ENCODE measurements at regions not wholly inside any gene's neighbourhood (a gene's known extent, or its start where the extent isn't known, plus 50 kb on each side); places are given as distances from the start of the nearest gene placed in this dataset.

DNA sequence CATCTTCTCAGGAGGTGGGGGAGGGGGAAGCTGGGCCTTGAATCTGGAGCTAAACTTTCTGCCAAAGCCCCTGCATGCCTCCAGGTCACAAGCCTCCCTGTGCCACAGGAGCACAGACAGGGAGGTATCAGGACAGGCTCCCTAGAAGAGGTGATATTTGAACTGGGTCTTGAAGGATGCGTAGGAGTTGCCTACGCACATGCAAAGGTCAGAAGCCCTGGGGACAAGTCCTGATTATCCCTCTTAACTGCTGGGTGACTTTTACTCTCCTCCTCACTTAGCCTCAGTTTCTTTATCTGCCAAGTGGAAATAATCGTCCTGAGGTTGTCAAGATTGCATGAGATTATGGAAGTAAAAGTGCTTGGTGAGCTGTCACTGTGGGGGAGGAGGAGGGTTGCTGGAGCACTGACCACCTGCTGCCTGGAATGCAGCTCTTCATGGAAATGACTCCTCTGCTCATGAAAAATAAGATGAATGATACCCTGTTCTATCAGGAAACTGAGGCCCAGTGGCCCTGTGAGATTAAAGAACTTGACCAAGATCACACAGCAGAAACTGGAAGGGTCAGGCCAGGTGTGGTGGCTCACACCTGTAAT lies 50.6 kb upstream of the LAPTM5 start:
- POLR2A ChIA-PET, result interaction anchor here (0.5 kb wide), 1 partner anchor 115 kb away, joined by 4 read pairs; no protein-coding TSS in a partner anchor
- Mint-ChIP-seq H3K36me3 (no peaks in the 10 kb centered on the region), H3K27me3 (ENCODE audit: low read depth) (no peaks in the 10 kb centered on the region), H3K27ac (no peak overlapping the region), H3K9me3 (no peaks in the 10 kb centered on the region), H3K4me3 (no peak overlapping the region), H3K4me1 (peaks cover 62% of the 10 kb centered on the region)
- DNase-seq (ENCODE audit: low spot score) (no peak), ATAC-seq (no peak)
- CTCF ChIA-PET, result interaction anchor here (1.0 to 5.8 kb wide), 5 partner anchors 29 to 103 kb away, joined by 4 to 25 read pairs (median 6); no protein-coding TSS in a partner anchor
- peak; percentile 35; the same call in 1 of the 2 replicates for TF ChIP-seq TEAD1 (CRISPR knock-in tag; IDR thresholded peaks at IDR 0.05)
- no peak for TF ChIP-seq FOXP1 (CRISPR knock-in tag; IDR thresholded peaks at IDR 0.05; ENCODE audit: borderline replicate concordance)

DNA sequence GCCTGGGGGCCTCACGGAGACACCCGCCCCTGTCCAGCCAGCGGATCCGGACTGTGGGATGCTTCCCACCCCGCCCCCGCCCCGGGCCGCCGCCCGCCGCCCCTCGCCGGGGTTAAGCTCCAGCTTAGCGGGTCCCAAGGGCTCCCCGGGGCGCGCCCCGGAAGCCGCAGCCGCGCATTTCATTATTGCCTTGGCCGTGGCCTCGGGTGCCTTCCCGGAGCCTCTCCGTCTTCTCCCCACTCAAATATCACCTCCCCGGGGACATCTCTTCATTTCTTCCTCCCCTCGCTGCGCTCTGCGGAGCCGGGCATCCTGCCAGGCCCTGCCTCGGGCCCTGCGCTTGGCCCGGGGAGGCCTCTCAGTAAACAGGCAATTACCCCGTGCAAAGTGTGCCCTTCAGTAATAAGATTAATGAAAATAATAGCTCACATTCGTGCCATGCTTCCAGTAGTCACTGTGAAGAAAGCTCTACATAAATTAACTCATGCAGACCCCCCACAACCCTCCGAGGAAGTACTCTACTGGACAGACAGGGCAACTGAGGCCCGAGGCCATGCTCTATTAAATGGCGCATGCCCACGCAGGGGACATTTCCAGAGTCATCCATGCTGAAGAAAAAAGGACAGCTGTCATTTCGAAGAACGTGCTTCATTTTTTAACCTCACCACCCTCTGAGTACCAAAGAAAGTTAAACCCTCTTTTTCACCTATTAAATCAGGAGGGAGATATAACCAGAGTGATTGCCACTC lies 49.9 kb upstream of the LAPTM5 start:
- POLR2A ChIA-PET, result interaction anchor here (0.5 to 0.6 kb wide), 2 partner anchors 54 to 115 kb away, joined by 3 to 4 read pairs; no protein-coding TSS in a partner anchor
- no peak for ATAC-seq
- no peaks in the 10 kb centered on the region for H3K27me3 Mint-ChIP-seq (ENCODE audit: low read depth)

More for the DNA sequence above, 49.9 kb upstream of the LAPTM5 start:
- no peak for DNase-seq (ENCODE audit: low spot score)
- Mint-ChIP-seq H3K9me3 (no peaks in the 10 kb centered on the region), H3K4me3 (no peak overlapping the region), H3K36me3 (no peaks in the 10 kb centered on the region), H3K4me1 (peaks cover 62% of the 10 kb centered on the region), H3K27ac (no peak overlapping the region)
- CTCF ChIA-PET, result interaction anchor here (1.1 to 5.8 kb wide), 3 partner anchors 28 to 103 kb away, joined by 6 to 25 read pairs (median 24); no protein-coding TSS in a partner anchor
- no peak for TF ChIP-seq SOX15 (CRISPR knock-in tag; IDR thresholded peaks at IDR 0.05)
- TF ChIP-seq ZNF317 (CRISPR knock-in tag; IDR thresholded peaks at IDR 0.05; ENCODE audit: borderline replicate concordance, low read depth), result no peak
- TF ChIP-seq, protein P1, sequence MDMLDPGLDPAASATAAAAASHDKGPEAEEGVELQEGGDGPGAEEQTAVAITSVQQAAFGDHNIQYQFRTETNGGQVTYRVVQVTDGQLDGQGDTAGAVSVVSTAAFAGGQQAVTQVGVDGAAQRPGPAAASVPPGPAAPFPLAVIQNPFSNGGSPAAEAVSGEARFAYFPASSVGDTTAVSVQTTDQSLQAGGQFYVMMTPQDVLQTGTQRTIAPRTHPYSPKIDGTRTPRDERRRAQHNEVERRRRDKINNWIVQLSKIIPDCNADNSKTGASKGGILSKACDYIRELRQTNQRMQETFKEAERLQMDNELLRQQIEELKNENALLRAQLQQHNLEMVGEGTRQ (CRISPR knock-in tag; IDR thresholded peaks at IDR 0.05), result no peak
- TF ChIP-seq NFATC4 (CRISPR knock-in tag; IDR thresholded peaks at IDR 0.05), result no peak
- TF ChIP-seq, protein P2, sequence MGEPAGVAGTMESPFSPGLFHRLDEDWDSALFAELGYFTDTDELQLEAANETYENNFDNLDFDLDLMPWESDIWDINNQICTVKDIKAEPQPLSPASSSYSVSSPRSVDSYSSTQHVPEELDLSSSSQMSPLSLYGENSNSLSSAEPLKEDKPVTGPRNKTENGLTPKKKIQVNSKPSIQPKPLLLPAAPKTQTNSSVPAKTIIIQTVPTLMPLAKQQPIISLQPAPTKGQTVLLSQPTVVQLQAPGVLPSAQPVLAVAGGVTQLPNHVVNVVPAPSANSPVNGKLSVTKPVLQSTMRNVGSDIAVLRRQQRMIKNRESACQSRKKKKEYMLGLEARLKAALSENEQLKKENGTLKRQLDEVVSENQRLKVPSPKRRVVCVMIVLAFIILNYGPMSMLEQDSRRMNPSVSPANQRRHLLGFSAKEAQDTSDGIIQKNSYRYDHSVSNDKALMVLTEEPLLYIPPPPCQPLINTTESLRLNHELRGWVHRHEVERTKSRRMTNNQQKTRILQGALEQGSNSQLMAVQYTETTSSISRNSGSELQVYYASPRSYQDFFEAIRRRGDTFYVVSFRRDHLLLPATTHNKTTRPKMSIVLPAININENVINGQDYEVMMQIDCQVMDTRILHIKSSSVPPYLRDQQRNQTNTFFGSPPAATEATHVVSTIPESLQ (CRISPR knock-in tag; IDR thresholded peaks at IDR 0.05), result no peak
- TF ChIP-seq ZBTB21 (CRISPR knock-in tag; IDR thresholded peaks at IDR 0.05; ENCODE audit: borderline replicate concordance), result no peak
- no peak for TF ChIP-seq SMAD3 (CRISPR knock-in tag; IDR thresholded peaks at IDR 0.05; ENCODE audit: borderline replicate concordance)
- no peak for TF ChIP-seq ZNF232 (CRISPR knock-in tag; IDR thresholded peaks at IDR 0.05)
- no peak for TF ChIP-seq NFE2L1 (CRISPR knock-in tag; IDR thresholded peaks at IDR 0.05)
- TF ChIP-seq, protein P3, sequence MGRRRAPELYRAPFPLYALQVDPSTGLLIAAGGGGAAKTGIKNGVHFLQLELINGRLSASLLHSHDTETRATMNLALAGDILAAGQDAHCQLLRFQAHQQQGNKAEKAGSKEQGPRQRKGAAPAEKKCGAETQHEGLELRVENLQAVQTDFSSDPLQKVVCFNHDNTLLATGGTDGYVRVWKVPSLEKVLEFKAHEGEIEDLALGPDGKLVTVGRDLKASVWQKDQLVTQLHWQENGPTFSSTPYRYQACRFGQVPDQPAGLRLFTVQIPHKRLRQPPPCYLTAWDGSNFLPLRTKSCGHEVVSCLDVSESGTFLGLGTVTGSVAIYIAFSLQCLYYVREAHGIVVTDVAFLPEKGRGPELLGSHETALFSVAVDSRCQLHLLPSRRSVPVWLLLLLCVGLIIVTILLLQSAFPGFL (CRISPR knock-in tag; IDR thresholded peaks at IDR 0.05; ENCODE audit: borderline replicate concordance), result no peak
- TF ChIP-seq, protein P4, sequence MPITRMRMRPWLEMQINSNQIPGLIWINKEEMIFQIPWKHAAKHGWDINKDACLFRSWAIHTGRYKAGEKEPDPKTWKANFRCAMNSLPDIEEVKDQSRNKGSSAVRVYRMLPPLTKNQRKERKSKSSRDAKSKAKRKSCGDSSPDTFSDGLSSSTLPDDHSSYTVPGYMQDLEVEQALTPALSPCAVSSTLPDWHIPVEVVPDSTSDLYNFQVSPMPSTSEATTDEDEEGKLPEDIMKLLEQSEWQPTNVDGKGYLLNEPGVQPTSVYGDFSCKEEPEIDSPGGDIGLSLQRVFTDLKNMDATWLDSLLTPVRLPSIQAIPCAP (CRISPR knock-in tag; IDR thresholded peaks at IDR 0.05), result no peak
- TF ChIP-seq ETV6 (CRISPR knock-in tag; IDR thresholded peaks at IDR 0.05), result no peak
